ENCODE measurements at regions not wholly inside any gene's neighbourhood (a gene's known extent, or its start where the extent isn't known, plus 50 kb on each side); places are given as distances from the start of the nearest gene placed in this dataset.
A peak's percentile ranks its signal among the peaks of the same experiment; 100 is the strongest.

GRCh38 chr1:34684266-34684665 lies 70.6 kb upstream of the GJB5 start:
- Mint-ChIP-seq H3K9me3 (ENCODE audit: unreplicated experiment) (no peaks in the 10 kb centered on the region), H3K27ac (ENCODE audit: unreplicated experiment) (peak overlapping the region; percentile 30), H3K36me3 (ENCODE audit: insufficient read depth, unreplicated experiment) (no peaks in the 10 kb centered on the region), H3K27me3 (ENCODE audit: insufficient read depth, unreplicated experiment) (no peaks in the 10 kb centered on the region), H3K4me3 (ENCODE audit: unreplicated experiment) (peak overlapping the region; percentile 31), H3K4me1 (ENCODE audit: low read depth, unreplicated experiment) (no peaks in the 10 kb centered on the region)
- Histone ChIP-seq H3K4me3 (ENCODE audit: low read depth, low read length) (no peak overlapping the region), H3K9me3 (no peaks in the 10 kb centered on the region), H3K27me3 (replicated peaks; ENCODE audit: control insufficient read depth, insufficient read depth, low read length) (no peaks in the 10 kb centered on the region), H3K36me3 (ENCODE audit: control insufficient read depth, insufficient read depth, low read length) (no peaks in the 10 kb centered on the region), H3K4me1 (peaks cover 16% of the 10 kb centered on the region)
- ChIA-PET CTCF (no interaction called here), POLR2A (interaction anchor here (0.6 kb wide), 1 partner anchor 176 kb away, joined by 3 read pairs; the partner anchor contains the start of gene SMIM12)
- no peak for DNase-seq
- no TSS peak for BruUV-seq (replicated peaks)
- intact Hi-C loops (cut with micrococcal nuclease; ENCODE audit: unreplicated experiment): no loop called here
- no peak for TF ChIP-seq CTCF (IDR thresholded peaks at IDR 0.05; ENCODE audit: insufficient read depth in 1 of 2, low read depth in 1 of 2, low read length in 1 of 2, severe bottlenecking in 1 of 2, unreplicated experiment in 1 of 2)

GRCh38 chr1:34685225-34685624 lies 69.6 kb upstream of the GJB5 start:
- Mint-ChIP-seq H3K27me3 (ENCODE audit: insufficient read depth, unreplicated experiment) (no peaks in the 10 kb centered on the region), H3K4me3 (ENCODE audit: unreplicated experiment) (no peak overlapping the region), H3K9me3 (ENCODE audit: unreplicated experiment) (no peaks in the 10 kb centered on the region), H3K27ac (ENCODE audit: unreplicated experiment) (peak overlapping the region; percentile 42), H3K36me3 (ENCODE audit: insufficient read depth, unreplicated experiment) (no peaks in the 10 kb centered on the region), H3K4me1 (ENCODE audit: low read depth, unreplicated experiment) (no peaks in the 10 kb centered on the region)
- no peaks in the 10 kb centered on the region for H3K9me3 ChIP-seq
- ChIA-PET CTCF (interaction anchor here (1.1 kb wide), 1 partner anchor 57 kb away, joined by 5 read pairs; no protein-coding TSS in a partner anchor), POLR2A (no interaction called here)
- no peak for TF ChIP-seq CTCF (IDR thresholded peaks at IDR 0.05; ENCODE audit: insufficient read depth in 1 of 2, low read depth in 1 of 2, low read length in 1 of 2, severe bottlenecking in 1 of 2, unreplicated experiment in 1 of 2)
- intact Hi-C loops (cut with micrococcal nuclease; ENCODE audit: unreplicated experiment): no loop called here
- H3K36me3 ChIP-seq (ENCODE audit: control insufficient read depth, insufficient read depth, low read length): no peaks in the 10 kb centered on the region
- no peak overlapping the region for H3K4me3 ChIP-seq (ENCODE audit: low read depth, low read length)
- peak; percentile 43 to 64 for DNase-seq
- peaks cover 16% of the 10 kb centered on the region for H3K4me1 ChIP-seq
- BruUV-seq (replicated peaks): no TSS peak
- H3K27me3 ChIP-seq (replicated peaks; ENCODE audit: control insufficient read depth, insufficient read depth, low read length): no peaks in the 10 kb centered on the region

GRCh38 chr1:34686531-34686930 lies 68.3 kb upstream of the GJB5 start:
- Mint-ChIP-seq H3K4me3 (ENCODE audit: unreplicated experiment) (no peak overlapping the region), H3K9me3 (ENCODE audit: unreplicated experiment) (no peaks in the 10 kb centered on the region), H3K36me3 (ENCODE audit: insufficient read depth, unreplicated experiment) (no peaks in the 10 kb centered on the region), H3K4me1 (ENCODE audit: low read depth, unreplicated experiment) (no peaks in the 10 kb centered on the region), H3K27me3 (ENCODE audit: insufficient read depth, unreplicated experiment) (no peaks in the 10 kb centered on the region), H3K27ac (ENCODE audit: unreplicated experiment) (no peak overlapping the region)
- H3K36me3 ChIP-seq (ENCODE audit: control insufficient read depth, insufficient read depth, low read length): no peaks in the 10 kb centered on the region
- intact Hi-C loops (cut with micrococcal nuclease; ENCODE audit: unreplicated experiment): no loop called here
- POLR2A ChIA-PET: no interaction called here
- H3K9me3 ChIP-seq: no peaks in the 10 kb centered on the region
- H3K4me3 ChIP-seq (ENCODE audit: low read depth, low read length): no peak overlapping the region
- BruUV-seq (replicated peaks): no TSS peak
- H3K27me3 ChIP-seq (replicated peaks; ENCODE audit: control insufficient read depth, insufficient read depth, low read length): no peaks in the 10 kb centered on the region
- H3K4me1 ChIP-seq: peaks cover 16% of the 10 kb centered on the region
- DNase-seq: no peak
- TF ChIP-seq CTCF (IDR thresholded peaks at IDR 0.05; ENCODE audit: insufficient read depth in 1 of 2, low read depth in 1 of 2, low read length in 1 of 2, severe bottlenecking in 1 of 2, unreplicated experiment in 1 of 2): no peak
- CTCF ChIA-PET: no interaction called here
